GM12875 (cell line): ENCODE measurements at regions not wholly inside any gene's neighbourhood (a gene's known extent, or its start where the extent isn't known, plus 50 kb on each side); places are given as distances from the start of the nearest gene placed in this dataset.

Source experiments
- H3K4me3 ChIP-seq: one replicate; pipeline ENCODE4 v1.5.1; 2011; ENCODE audit warnings: low read depth, low read length, control low read depth
- CTCF ChIP-seq: IDR thresholded peaks from 2 replicates; pipeline ENCODE4 v1.5.1; 2011; ENCODE audit warnings: low read depth, mild to moderate bottlenecking, control low read depth, inconsistent platforms, low read length, moderate library complexity, borderline replicate concordance; ENCODE audit not compliant: insufficient read depth

GRCh38 chr5:61897251-61897650 lies 408.8 kb upstream of the KIF2A start:
- H3K4me3 ChIP-seq = no peak overlapping the region
- TF ChIP-seq CTCF = no peak

- no peak overlapping the region for H3K4me3 ChIP-seq
- no peak for TF ChIP-seq CTCF
These were observed 404.0 kb upstream of the KIF2A start for GRCh38 chr5:61901997-61902396.

GRCh38 chr5:61904730-61905129 lies 401.3 kb upstream of the KIF2A start:
- no peak for TF ChIP-seq CTCF
- no peak overlapping the region for H3K4me3 ChIP-seq

DNA sequence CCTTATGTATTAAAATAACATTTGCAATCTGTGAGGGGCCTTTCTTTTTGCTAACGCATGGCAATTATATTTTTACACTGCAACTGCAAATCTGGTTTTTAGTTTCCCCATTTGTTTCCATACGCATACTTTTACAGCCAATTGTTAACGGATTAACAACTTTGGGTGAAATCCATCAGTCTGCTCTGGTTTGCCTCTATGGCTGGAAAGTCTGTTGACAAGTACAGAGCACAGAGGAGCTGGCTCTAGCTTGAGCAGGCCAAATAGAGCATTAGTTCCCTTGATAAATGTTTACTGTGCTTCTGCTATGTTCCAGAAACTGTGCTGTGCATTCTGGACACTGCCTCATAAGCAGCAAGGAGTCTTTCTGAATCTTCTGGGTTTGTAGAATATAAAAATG lies 400.4 kb upstream of the KIF2A start:
- TF ChIP-seq CTCF = no peak
- no peak overlapping the region for H3K4me3 ChIP-seq

GRCh38 chr5:61906820-61907219 lies 399.2 kb upstream of the KIF2A start:
- no peak for TF ChIP-seq CTCF
- no peak overlapping the region for H3K4me3 ChIP-seq

DNA sequence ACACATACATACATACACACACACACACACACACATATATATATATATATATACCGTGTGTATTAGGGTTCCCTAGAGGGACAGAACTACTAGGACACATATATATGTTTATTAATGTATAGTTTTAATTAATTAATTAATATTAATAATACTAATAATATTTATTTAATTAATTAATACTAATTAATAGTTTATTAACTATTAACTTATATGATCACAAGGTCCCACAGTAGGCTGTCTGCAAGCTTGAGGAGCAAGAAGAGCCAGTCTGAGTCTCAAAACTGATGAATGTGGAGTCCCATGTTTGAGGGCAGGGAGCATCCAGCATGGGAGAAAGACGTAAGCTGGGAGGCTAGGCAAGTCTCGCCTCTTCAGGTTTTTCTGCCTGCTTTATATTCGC lies 398.0 kb upstream of the KIF2A start:
- TF ChIP-seq CTCF = no peak
- no peak overlapping the region for H3K4me3 ChIP-seq

DNA sequence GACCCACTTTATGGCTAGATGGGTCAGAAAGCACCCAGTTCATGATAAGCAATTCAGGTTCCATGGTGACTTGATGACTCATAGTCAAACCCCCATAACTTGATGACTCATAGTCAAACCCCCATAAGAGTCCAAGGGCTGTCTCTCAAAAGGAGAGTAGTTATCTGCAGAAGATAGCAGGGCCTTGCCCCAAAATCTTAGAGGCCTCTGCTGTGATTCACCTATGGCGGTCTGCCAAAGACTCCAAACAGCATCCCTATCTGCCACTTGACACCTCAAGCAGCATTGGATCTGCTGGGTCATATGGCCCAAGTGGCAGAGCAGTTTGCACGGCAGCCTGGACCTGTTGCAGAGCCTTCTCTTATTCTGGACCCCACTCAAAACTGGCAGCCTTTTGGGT lies 395.2 kb upstream of the KIF2A start:
- no peak for TF ChIP-seq CTCF
- H3K4me3 ChIP-seq = no peak overlapping the region
